OCI-LY3 (cell line): ENCODE measurements at regions not wholly inside any gene's neighbourhood (a gene's known extent, or its start where the extent isn't known, plus 50 kb on each side); places are given as distances from the start of the nearest gene placed in this dataset.

ENCODE experiments used
- CTCF ChIP-seq: fragments of 200-600, 300-600 bp; sonication (generic); IDR thresholded peaks from 2 replicates; pipeline ENCODE4 v1.5.1; 2014; ENCODE audit warnings: antibody characterized with exemption, low read length, low read depth
- EZH2phosphoT487 ChIP-seq: fragments of 200-600 bp; shearing (Covaris generic); IDR thresholded peaks from 2 replicates; pipeline ENCODE4 v1.6.1; 2018; ENCODE audit warnings: antibody characterized with exemption, mixed run types, low read depth

- TF ChIP-seq CTCF = no peak
- TF ChIP-seq EZH2phosphoT487 = no peak
Measured at GRCh38 chr11:123254357-123254756, 59.3 kb upstream of the CLMP start.
